Endothelial cell of umbilical vein (primary cell): ENCODE measurements at regions not wholly inside any gene's neighbourhood (a gene's known extent, or its start where the extent isn't known, plus 50 kb on each side); places are given as distances from the start of the nearest gene placed in this dataset.

Experiments used
- BruUV-seq: library from RNA; stranded (reverse); fragments of 400-500 nt; replicated peaks from 2 replicates; lab custom pipeline; 2021; lab: Mats Ljungman, UMichigan
- CTCF ChIA-PET: fragments of 300-600, 350-600 bp; sonication (Branson Sonifier 250); formaldehyde crosslinking; loops from one replicate; lab custom pipeline; 2021; ENCODE audit warnings: antibody characterized with exemption, inconsistent platforms; lab: Charles Lee
- POLR2A ChIA-PET: fragments of 300-600, 350-600 bp; sonication (Branson Sonifier 250); formaldehyde crosslinking; loops from one replicate; lab custom pipeline; 2021; ENCODE audit warnings: antibody characterized with exemption, inconsistent platforms; lab: Charles Lee
- DNase-seq: peaks from one replicate; pipeline ENCODE4 v3.0.0-alpha.2; 2011; ENCODE audit warnings: low read depth, low spot score
- FAIRE-seq: peaks from 2 replicates; lab custom pipeline; 2011; peaks lifted over from hg19 to GRCh38; lab: Jason Lieb, UNC
- H2AFZ ChIP-seq: 2 replicates; pipeline ENCODE4 v1.6.0; 2012; ENCODE audit warnings: low read depth, low read length, control low read depth, inconsistent platforms
- H3K27ac ChIP-seq: 2 replicates; pipeline ENCODE4 v1.5.1; 2011; ENCODE audit warnings: low read depth, mild to moderate bottlenecking, control low read depth, low read length, moderate library complexity; ENCODE audit not compliant: insufficient read depth
- H3K27me3 ChIP-seq, 2 experiments: 2 replicates each; pipeline versions ENCODE4 v1.6.0 to v1.6.1; 2011; ENCODE audit warnings: low read length in 2 of 2, mixed read lengths in 1 of 2; ENCODE audit not compliant: control insufficient read depth in 2 of 2, insufficient read depth in 2 of 2
- H3K36me3 ChIP-seq, 2 experiments: 2 replicates in 1 of 2; 3 replicates in 1 of 2; pipeline ENCODE4 v1.5.1; 2011; ENCODE audit warnings: low read length in 2 of 2, mild to moderate bottlenecking in 1 of 2, moderate library complexity in 1 of 2; ENCODE audit not compliant: control insufficient read depth in 2 of 2, insufficient read depth in 2 of 2; ENCODE audit errors: extremely low read depth in 1 of 2
- H3K4me1 ChIP-seq: 3 replicates; pipeline ENCODE4 v1.5.1; 2011; ENCODE audit warnings: mild to moderate bottlenecking, low read length; ENCODE audit not compliant: control insufficient read depth, insufficient read depth; ENCODE audit errors: extremely low read depth
- H3K4me2 ChIP-seq: 2 replicates; pipeline ENCODE4 v1.6.1; 2011; ENCODE audit warnings: low read length, control low read depth, mixed read lengths; ENCODE audit not compliant: insufficient read depth
- H3K4me3 ChIP-seq, 3 experiments: fragments of 200-600 bp in 1 of 3; sonication (generic), shearing (Covaris generic) in 1 of 3; replicated peaks in 1 of 3; 2 replicates each; pipeline ENCODE4 v1.5.1; 2011 to 2016; ENCODE audit warnings: control low read depth in 3 of 3, low read length in 3 of 3, mild to moderate bottlenecking in 2 of 3, inconsistent platforms in 1 of 3, low read depth in 1 of 3, moderate library complexity in 1 of 3; ENCODE audit not compliant: insufficient read depth in 1 of 3
- H3K79me2 ChIP-seq: 2 replicates; pipeline ENCODE4 v1.6.0; 2012; ENCODE audit warnings: low read length, inconsistent platforms; ENCODE audit not compliant: control insufficient read depth, insufficient read depth
- H3K9ac ChIP-seq: replicated peaks from 2 replicates; pipeline ENCODE3; 2011; ENCODE audit warnings: low read length, control low read depth; ENCODE audit not compliant: insufficient read depth; ENCODE audit errors: extremely low read depth
- H3K9me1 ChIP-seq: replicated peaks from 3 replicates; pipeline ENCODE4 v1.6.0; 2011; ENCODE audit warnings: mild to moderate bottlenecking, low read length; ENCODE audit not compliant: control insufficient read depth, insufficient read depth; ENCODE audit errors: extremely low read depth
- H3K9me3 ChIP-seq: replicated peaks from 2 replicates; pipeline ENCODE4 v1.5.1; 2012; ENCODE audit warnings: low read length, inconsistent platforms; ENCODE audit not compliant: control insufficient read depth, insufficient read depth
- H4K20me1 ChIP-seq: replicated peaks from 2 replicates; pipeline ENCODE3; 2011; ENCODE audit warnings: mild to moderate bottlenecking, low read length; ENCODE audit not compliant: control insufficient read depth, insufficient read depth; ENCODE audit errors: extremely low read depth
- CTCF ChIP-seq, 2 donors: IDR thresholded peaks; 1 replicate in 1 of 2; 2 replicates in 1 of 2; pipeline ENCODE4 v1.5.1; 2011; ENCODE audit warnings: low read length in 2 of 2, mild to moderate bottlenecking in 2 of 2, moderate library complexity in 2 of 2, control low read depth in 1 of 2, inconsistent platforms in 1 of 2, low read depth in 1 of 2; ENCODE audit not compliant: insufficient read depth in 1 of 2; ENCODE audit errors: extremely low read depth in 1 of 2
- EZH2 ChIP-seq: IDR thresholded peaks from 2 replicates; pipeline ENCODE4 v1.6.1; 2012; ENCODE audit warnings: borderline replicate concordance, low read depth, mild to moderate bottlenecking, moderate library complexity, low read length, inconsistent platforms; ENCODE audit not compliant: severe bottlenecking
- FOS ChIP-seq: IDR thresholded peaks from 2 replicates; pipeline ENCODE4 v1.6.1; 2011; ENCODE audit warnings: mild to moderate bottlenecking, low read length, moderate library complexity, borderline replicate concordance; ENCODE audit not compliant: insufficient read depth
- GATA2 ChIP-seq: IDR thresholded peaks from 2 replicates; pipeline ENCODE4 v1.7.0; 2011; ENCODE audit warnings: low read depth, mild to moderate bottlenecking, moderate library complexity, mixed read lengths, low read length; ENCODE audit not compliant: insufficient read length, insufficient read depth
- JUN ChIP-seq: IDR thresholded peaks from 2 replicates; pipeline ENCODE4 v1.6.1; 2011; ENCODE audit warnings: borderline replicate concordance, low read depth; ENCODE audit not compliant: insufficient read length, insufficient read depth
- MAX ChIP-seq: IDR thresholded peaks from 2 replicates; pipeline ENCODE4 v1.6.1; 2011; ENCODE audit not compliant: insufficient read depth, insufficient read length
- MYC ChIP-seq: IDR thresholded peaks from one replicate; pipeline ENCODE4 v1.6.1; 2011; ENCODE audit warnings: mild to moderate bottlenecking, low read depth, low read length
- POLR2A ChIP-seq: IDR thresholded peaks from 2 replicates; pipeline ENCODE4 v1.6.1; 2012; ENCODE audit warnings: low read depth, mild to moderate bottlenecking, control low read depth, low read length
- POLR2AphosphoS5 ChIP-seq: IDR thresholded peaks from 2 replicates; pipeline ENCODE4 v1.6.1; 2012; ENCODE audit warnings: low read depth, mild to moderate bottlenecking, control low read depth, low read length, moderate library complexity; ENCODE audit not compliant: insufficient read depth
- dilution Hi-C: fragments of 300-500 bp; cut with MboI; formaldehyde crosslinking; loops from one replicate; pipeline ENCODE4 v1.15.0; 2019; ENCODE audit warnings: low sequenced_read_pairs; ENCODE audit not compliant: extremely low pct_ligation_motif_present
- intact Hi-C: fragments of 100-400 bp; cut with micrococcal nuclease; formaldehyde crosslinking; loops from one replicate; pipeline ENCODE4 v1.10.0; 2022

DNA sequence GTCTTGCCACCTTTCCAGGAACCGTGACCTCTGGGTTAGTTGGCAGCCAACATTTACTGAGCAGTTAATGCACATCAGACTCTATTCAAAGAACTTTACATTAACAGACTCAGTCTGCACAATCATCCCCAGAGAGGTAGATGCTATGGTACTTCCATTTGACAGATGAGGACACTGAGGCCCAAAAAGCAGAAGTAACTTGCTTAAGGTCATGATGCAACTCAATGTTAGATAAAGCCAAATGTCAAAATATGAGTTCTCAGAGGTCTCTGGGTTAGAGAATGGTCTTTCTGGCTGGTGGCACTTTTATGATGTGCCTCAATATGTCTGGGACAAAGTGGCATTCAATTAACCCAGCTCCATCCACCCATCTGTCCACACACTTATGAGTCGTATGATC lies 450.0 kb downstream of the MIAT start:
- H3K79me2 ChIP-seq = no peaks in the 10 kb centered on the region
- POLR2A ChIA-PET = no interaction called here
- CTCF ChIA-PET = no interaction called here
- dilution Hi-C loops = no loop called here
- H3K9ac ChIP-seq = no peak overlapping the region
- no peak overlapping the region for H3K27ac ChIP-seq
- no peak overlapping the region for H2AFZ ChIP-seq
- peaks cover 53% of the 10 kb centered on the region for H3K4me1 ChIP-seq
- FAIRE-seq (no peak), DNase-seq (peak; percentile 7)
- H3K27me3 ChIP-seq = no peaks in the 10 kb centered on the region
- no peaks in the 10 kb centered on the region for H3K9me3 ChIP-seq
- intact Hi-C loops = no loop called here
- TF ChIP-seq EZH2 (no peak), MYC (no peak), JUN (no peak), MAX (no peak), POLR2A (no peak), FOS (no peak), POLR2AphosphoS5 (no peak), CTCF (IDR thresholded peaks at IDR 0.05; ENCODE audit: extremely low read depth in 1 of 2, insufficient read depth in 1 of 2, low read depth in 1 of 2, low read length in 2 of 2) (no peak), GATA2 (no peak)
- no peaks in the 10 kb centered on the region for H3K36me3 ChIP-seq
- BruUV-seq = no TSS peak
- H3K4me2 ChIP-seq = no peak overlapping the region
- H3K9me1 ChIP-seq = no peaks in the 10 kb centered on the region
- no peaks in the 10 kb centered on the region for H4K20me1 ChIP-seq
- no peak overlapping the region for H3K4me3 ChIP-seq
